Loucy (cell line): ENCODE measurements at regions not wholly inside any gene's neighbourhood (a gene's known extent, or its start where the extent isn't known, plus 50 kb on each side); places are given as distances from the start of the nearest gene placed in this dataset.

Experiments used
- EZH2phosphoT487 ChIP-seq: fragments of 200-600 bp; IDR thresholded peaks from 2 replicates; pipeline ENCODE4 v1.6.1; 2018; ENCODE audit warnings: antibody characterized with exemption, mild to moderate bottlenecking, moderate library complexity, borderline replicate concordance
- TF ChIP-seq, protein P1 (sequence below): fragments of 200-600 bp; sonication (generic); conservative IDR thresholded peaks from 2 replicates; pipeline ENCODE4 v1.5.1; 2014; ENCODE audit warnings: mild to moderate bottlenecking, antibody characterized with exemption, low read length

DNA sequence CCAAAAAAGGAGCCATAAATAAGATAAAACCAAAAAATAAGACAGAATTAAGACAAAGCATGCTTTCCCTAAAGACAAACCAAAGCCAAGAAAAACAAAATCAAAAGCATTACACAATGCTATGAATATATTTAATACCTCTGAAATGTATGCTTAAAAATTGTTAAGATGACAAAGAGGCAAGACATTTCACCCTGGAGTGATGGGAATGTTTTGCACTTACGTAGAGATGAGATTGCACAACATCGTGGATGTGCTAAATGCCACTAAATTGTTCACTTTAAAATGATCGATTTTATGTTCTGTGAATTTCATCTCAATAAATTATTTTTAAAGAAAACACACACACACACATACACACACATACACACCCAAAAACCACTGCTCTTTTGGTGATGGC, 386.6 kb upstream of the KLHL29 start:
- TF ChIP-seq, protein P1, sequence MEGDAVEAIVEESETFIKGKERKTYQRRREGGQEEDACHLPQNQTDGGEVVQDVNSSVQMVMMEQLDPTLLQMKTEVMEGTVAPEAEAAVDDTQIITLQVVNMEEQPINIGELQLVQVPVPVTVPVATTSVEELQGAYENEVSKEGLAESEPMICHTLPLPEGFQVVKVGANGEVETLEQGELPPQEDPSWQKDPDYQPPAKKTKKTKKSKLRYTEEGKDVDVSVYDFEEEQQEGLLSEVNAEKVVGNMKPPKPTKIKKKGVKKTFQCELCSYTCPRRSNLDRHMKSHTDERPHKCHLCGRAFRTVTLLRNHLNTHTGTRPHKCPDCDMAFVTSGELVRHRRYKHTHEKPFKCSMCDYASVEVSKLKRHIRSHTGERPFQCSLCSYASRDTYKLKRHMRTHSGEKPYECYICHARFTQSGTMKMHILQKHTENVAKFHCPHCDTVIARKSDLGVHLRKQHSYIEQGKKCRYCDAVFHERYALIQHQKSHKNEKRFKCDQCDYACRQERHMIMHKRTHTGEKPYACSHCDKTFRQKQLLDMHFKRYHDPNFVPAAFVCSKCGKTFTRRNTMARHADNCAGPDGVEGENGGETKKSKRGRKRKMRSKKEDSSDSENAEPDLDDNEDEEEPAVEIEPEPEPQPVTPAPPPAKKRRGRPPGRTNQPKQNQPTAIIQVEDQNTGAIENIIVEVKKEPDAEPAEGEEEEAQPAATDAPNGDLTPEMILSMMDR: no peak
- TF ChIP-seq EZH2phosphoT487: no peak
